Endometrial microvascular endothelial cells (primary cell): ENCODE measurements at regions not wholly inside any gene's neighbourhood (a gene's known extent, or its start where the extent isn't known, plus 50 kb on each side); places are given as distances from the start of the nearest gene placed in this dataset.

Experiments
- in situ Hi-C: cut with HindIII; loops from 2 replicates; pipeline ENCODE4 v1.10.0; 2017; ENCODE audit warnings: low sequenced_read_pairs, low pct_unique_long_range_greater_than_20kb; ENCODE audit errors: inconsistent ontology term

- in situ Hi-C loops = no loop called here
Observed at GRCh38 chr18:24710474-24710873, 250.0 kb downstream of the HRH4 start.

GRCh38 chr18:24719791-24720190, 259.4 kb downstream of the HRH4 start:
- in situ Hi-C loops = no loop called here

GRCh38 chr18:24721388-24721787, 261.0 kb downstream of the HRH4 start:
- in situ Hi-C loops = no loop called here

- in situ Hi-C loops = no loop called here
Observed at GRCh38 chr18:24725644-24726415, 265.4 kb downstream of the HRH4 start.

- in situ Hi-C loops = no loop called here
Observed at GRCh38 chr18:24726727-24727492, 266.5 kb downstream of the HRH4 start.

- in situ Hi-C loops = no loop called here
Observed at GRCh38 chr18:24727685-24728084, 267.2 kb downstream of the HRH4 start.

GRCh38 chr18:24731158-24731557, 270.7 kb downstream of the HRH4 start:
- in situ Hi-C loops = no loop called here

GRCh38 chr18:24731981-24732380, 271.5 kb downstream of the HRH4 start:
- in situ Hi-C loops = no loop called here

GRCh38 chr18:24734058-24734457, 273.6 kb downstream of the HRH4 start:
- in situ Hi-C loops = no loop called here

- in situ Hi-C loops = no loop called here
Observed at GRCh38 chr18:24735624-24736231, 275.3 kb downstream of the HRH4 start.

- in situ Hi-C loops = no loop called here
Observed at GRCh38 chr18:24736662-24737330, 276.4 kb downstream of the HRH4 start.

- in situ Hi-C loops = no loop called here
Observed at GRCh38 chr18:24740829-24741228, 280.4 kb downstream of the HRH4 start.

- in situ Hi-C loops = no loop called here
Observed at GRCh38 chr18:24741321-24741720, 280.9 kb downstream of the HRH4 start.

GRCh38 chr18:24741965-24742724, 281.7 kb downstream of the HRH4 start:
- in situ Hi-C loops = no loop called here

GRCh38 chr18:24754583-24755253, 294.3 kb downstream of the HRH4 start:
- in situ Hi-C loops = no loop called here

GRCh38 chr18:24756385-24756784, 295.9 kb downstream of the HRH4 start:
- in situ Hi-C loops = no loop called here

- in situ Hi-C loops = no loop called here
Observed at GRCh38 chr18:24757134-24757533, 296.7 kb downstream of the HRH4 start.

- in situ Hi-C loops = no loop called here
Observed at GRCh38 chr18:24761765-24762164, 301.3 kb downstream of the HRH4 start.
